Panc1 (cell line): ENCODE measurements at regions not wholly inside any gene's neighbourhood (a gene's known extent, or its start where the extent isn't known, plus 50 kb on each side); places are given as distances from the start of the nearest gene placed in this dataset.

Experiments used
- ATAC-seq: fragments of 200-7000 bp; cut with Tn5 transposase; 2 replicates; pipeline ENCODE4 v1.9.1; 2020; ENCODE audit warnings: mild to moderate bottlenecking, moderate library complexity
- BruUV-seq: library from RNA; stranded (reverse); fragments of 400-500 nt; replicated peaks from 2 replicates; lab custom pipeline; 2021; lab: Mats Ljungman, UMichigan
- CTCF ChIA-PET: fragments of 300-600 bp; sonication (Branson Sonifier 250); formaldehyde crosslinking; loops from one replicate; lab custom pipeline; 2022; ENCODE audit warnings: antibody characterized with exemption; lab: Charles Lee
- POLR2A ChIA-PET: fragments of 300-600 bp; sonication (Branson Sonifier 250); formaldehyde crosslinking; loops from one replicate; lab custom pipeline; 2022; ENCODE audit warnings: antibody characterized with exemption; lab: Charles Lee
- DNase-seq: peaks from one replicate; pipeline ENCODE4 v3.0.0-alpha.2; 2010; ENCODE audit warnings: low read depth, low spot score
- H3K27ac ChIP-seq: 2 replicates; pipeline ENCODE4 v1.5.1; 2011; ENCODE audit warnings: mild to moderate bottlenecking, low read length, inconsistent platforms
- H3K27me3 ChIP-seq: fragments of 200-500 bp; sonication (Bioruptor generic); 2 replicates; pipeline ENCODE4 v1.6.0; 2014; ENCODE audit warnings: low read length, inconsistent platforms; ENCODE audit not compliant: control insufficient read depth, insufficient read depth
- H3K36me3 ChIP-seq: fragments of 200-500 bp; sonication (Bioruptor generic); 2 replicates; pipeline ENCODE4 v1.5.1; 2014; ENCODE audit warnings: inconsistent platforms, mild to moderate bottlenecking, low read length, moderate library complexity; ENCODE audit not compliant: control insufficient read depth, insufficient read depth
- H3K4me1 ChIP-seq: 2 replicates; pipeline ENCODE4 v1.5.1; 2011; ENCODE audit warnings: inconsistent platforms, mild to moderate bottlenecking, low read length, moderate library complexity; ENCODE audit not compliant: control insufficient read depth, insufficient read depth
- H3K4me3 ChIP-seq, 2 experiments: 2 replicates each; pipeline ENCODE4 v1.5.1; 2011 to 2012; ENCODE audit warnings: low read depth in 2 of 2, low read length in 2 of 2, mild to moderate bottlenecking in 2 of 2, inconsistent platforms in 1 of 2, moderate library complexity in 1 of 2
- H3K9me3 ChIP-seq: fragments of 200-500 bp; sonication (Bioruptor generic); 2 replicates; pipeline ENCODE4 v1.5.1; 2014; ENCODE audit warnings: low read depth, mild to moderate bottlenecking, inconsistent platforms, low read length, moderate library complexity; ENCODE audit not compliant: control insufficient read depth, insufficient read depth
- CTCF ChIP-seq: fragments of 450-650 bp; IDR thresholded peaks from 2 replicates; pipeline ENCODE4 v1.5.1; 2017; ENCODE audit warnings: mild to moderate bottlenecking
- POLR2AphosphoS5 ChIP-seq: IDR thresholded peaks from 2 replicates; pipeline ENCODE4 v1.6.1; 2012; ENCODE audit warnings: mild to moderate bottlenecking, low read depth, low read length, moderate library complexity
- REST ChIP-seq, 2 experiments: IDR thresholded peaks; 2 replicates each; pipeline ENCODE4 v1.6.1; 2011 to 2012; ENCODE audit warnings: low read depth in 2 of 2, control low read depth in 1 of 2, low read length in 1 of 2, mild to moderate bottlenecking in 1 of 2, moderate library complexity in 1 of 2; ENCODE audit not compliant: insufficient read depth in 1 of 2
- SIN3A ChIP-seq: IDR thresholded peaks from 2 replicates; pipeline ENCODE4 v1.6.1; 2012; ENCODE audit warnings: low read depth, mild to moderate bottlenecking, low read length, moderate library complexity, borderline replicate concordance; ENCODE audit not compliant: insufficient read depth
- TCF7L2 ChIP-seq: IDR thresholded peaks from 2 replicates; pipeline ENCODE4 v1.6.1; 2011; ENCODE audit warnings: mild to moderate bottlenecking, low read depth, low read length, inconsistent platforms
- in situ Hi-C: cut with HindIII; loops from 2 replicates; pipeline ENCODE4 v1.10.0; 2016; ENCODE audit warnings: low sequenced_read_pairs, low pct_unique_long_range_greater_than_20kb
- intact Hi-C: fragments of 100-400 bp; cut with micrococcal nuclease; formaldehyde crosslinking; loops from one replicate; pipeline ENCODE4 v1.10.0; 2022; ENCODE audit not compliant: unreplicated experiment

GRCh38 chr18:39909706-39910105 is 2045.3 kb upstream of the PIK3C3 start:
- ChIA-PET CTCF (no interaction called here), POLR2A (no interaction called here)
- Histone ChIP-seq H3K36me3 (no peaks in the 10 kb centered on the region), H3K4me3 (no peak overlapping the region), H3K27ac (no peak overlapping the region), H3K9me3 (no peaks in the 10 kb centered on the region), H3K4me1 (no peaks in the 10 kb centered on the region), H3K27me3 (no peaks in the 10 kb centered on the region)
- intact Hi-C loops (no loop called here), in situ Hi-C loops (no loop called here)
- TF ChIP-seq POLR2AphosphoS5 (no peak), REST (IDR thresholded peaks at IDR 0.05; ENCODE audit: insufficient read depth in 1 of 2, low read depth in 2 of 2, low read length in 1 of 2) (no peak), TCF7L2 (no peak), CTCF (no peak), SIN3A (no peak)
- DNase-seq (no peak), ATAC-seq (no peak)
- no TSS peak for BruUV-seq

DNA sequence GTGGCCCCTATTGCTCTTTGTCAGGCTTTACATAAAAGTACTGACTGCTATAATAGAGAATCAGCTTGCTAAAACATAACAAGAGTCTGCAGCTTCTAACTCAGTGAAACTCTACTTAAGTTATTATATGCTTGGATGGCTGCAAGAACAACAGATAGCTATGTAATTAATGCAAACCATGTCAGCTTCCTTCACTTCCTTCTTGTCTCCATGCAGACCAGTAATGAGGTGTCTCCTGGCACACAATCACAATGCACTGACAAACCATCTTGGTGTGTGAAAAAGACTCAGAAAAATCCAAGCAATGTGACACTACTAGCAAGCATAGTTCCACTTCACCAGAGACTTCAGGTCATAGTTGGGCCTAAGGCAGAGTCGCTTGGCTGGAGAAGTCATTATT is 2068.9 kb upstream of the PIK3C3 start:
- Histone ChIP-seq H3K27ac (no peak overlapping the region), H3K4me1 (no peaks in the 10 kb centered on the region), H3K27me3 (no peaks in the 10 kb centered on the region), H3K4me3 (no peak overlapping the region), H3K9me3 (no peaks in the 10 kb centered on the region), H3K36me3 (no peaks in the 10 kb centered on the region)
- in situ Hi-C loops (no loop called here), intact Hi-C loops (no loop called here)
- CTCF ChIA-PET, result no interaction called here
- ATAC-seq (no peak), DNase-seq (no peak)
- POLR2A ChIA-PET, result no interaction called here
- BruUV-seq, result no TSS peak
- TF ChIP-seq TCF7L2, result no peak
- TF ChIP-seq REST (IDR thresholded peaks at IDR 0.05; ENCODE audit: insufficient read depth in 1 of 2, low read depth in 2 of 2, low read length in 1 of 2), result no peak
- TF ChIP-seq POLR2AphosphoS5, result no peak
- TF ChIP-seq SIN3A, result no peak
- no peak for TF ChIP-seq CTCF
